GM18498 (cell line): ENCODE measurements at regions not wholly inside any gene's neighbourhood (a gene's known extent, or its start where the extent isn't known, plus 50 kb on each side); places are given as distances from the start of the nearest gene placed in this dataset.

Source experiments
- ATAC-seq: cut with Tn5 transposase; IDR thresholded peaks from one replicate; pipeline ENCODE4 v1.9.1; 2021; ENCODE audit warnings: mild to moderate bottlenecking, moderate library complexity; ENCODE audit not compliant: unreplicated experiment

GRCh38 chr2:128817171-128817570 lies 498.5 kb upstream of the HS6ST1 start:
- no peak for ATAC-seq

GRCh38 chr2:128817813-128818212 lies 499.1 kb upstream of the HS6ST1 start:
- no peak for ATAC-seq

GRCh38 chr2:128818248-128818647 lies 499.6 kb upstream of the HS6ST1 start:
- no peak for ATAC-seq

- ATAC-seq = no peak
These were observed 500.2 kb upstream of the HS6ST1 start for GRCh38 chr2:128818704-128819491.

GRCh38 chr2:128820452-128820851 lies 501.8 kb upstream of the HS6ST1 start:
- no peak for ATAC-seq

GRCh38 chr2:128821010-128821409 lies 502.3 kb upstream of the HS6ST1 start:
- no peak for ATAC-seq

- ATAC-seq = no peak
These were observed 514.4 kb upstream of the HS6ST1 start for GRCh38 chr2:128832946-128833663.

GRCh38 chr2:128833664-128834027 lies 515.0 kb upstream of the HS6ST1 start:
- no peak for ATAC-seq

GRCh38 chr2:128834207-128834879 lies 515.7 kb upstream of the HS6ST1 start:
- ATAC-seq = no peak

- no peak for ATAC-seq
These were observed 516.2 kb upstream of the HS6ST1 start for GRCh38 chr2:128834880-128835252.

GRCh38 chr2:128835342-128835855 lies 516.7 kb upstream of the HS6ST1 start:
- no peak for ATAC-seq

GRCh38 chr2:128835974-128836373 lies 517.3 kb upstream of the HS6ST1 start:
- ATAC-seq = no peak

GRCh38 chr2:128836559-128837100 lies 518.0 kb upstream of the HS6ST1 start:
- no peak for ATAC-seq

- ATAC-seq = no peak
These were observed 519.6 kb upstream of the HS6ST1 start for GRCh38 chr2:128838244-128838643.

GRCh38 chr2:128841803-128842202 lies 523.1 kb upstream of the HS6ST1 start:
- ATAC-seq = no peak

GRCh38 chr2:128867311-128867710 lies 548.6 kb upstream of the HS6ST1 start:
- no peak for ATAC-seq

GRCh38 chr2:128867936-128868636 lies 549.4 kb upstream of the HS6ST1 start:
- ATAC-seq = no peak

- ATAC-seq = no peak
These were observed 550.3 kb upstream of the HS6ST1 start for GRCh38 chr2:128868686-128869551.

- ATAC-seq = no peak
These were observed 555.9 kb upstream of the HS6ST1 start for GRCh38 chr2:128874608-128875007.
